Bronchial epithelial cell (primary cell): ENCODE measurements at regions not wholly inside any gene's neighbourhood (a gene's known extent, or its start where the extent isn't known, plus 50 kb on each side); places are given as distances from the start of the nearest gene placed in this dataset.

ENCODE experiments used
- DNase-seq: peaks from one replicate; pipeline ENCODE4 v3.0.0-alpha.2; 2010; ENCODE audit warnings: low read depth
- FAIRE-seq: peaks from 2 replicates; lab custom pipeline; 2011; peaks lifted over from hg19 to GRCh38; lab: Jason Lieb, UNC
- H3K27me3 ChIP-seq: 2 replicates; pipeline ENCODE4 v1.5.1; 2011; ENCODE audit warnings: low read length; ENCODE audit not compliant: control insufficient read depth, insufficient read depth
- H3K36me3 ChIP-seq: 2 replicates; pipeline ENCODE4 v1.5.1; 2011; ENCODE audit warnings: low read length; ENCODE audit not compliant: control insufficient read depth, insufficient read depth
- H3K4me3 ChIP-seq: 2 replicates; pipeline ENCODE4 v1.5.1; 2011; ENCODE audit warnings: mild to moderate bottlenecking, low read depth, low read length, control low read depth
- CTCF ChIP-seq: IDR thresholded peaks from 2 replicates; pipeline ENCODE4 v1.5.1; 2011; ENCODE audit warnings: mild to moderate bottlenecking, moderate library complexity, low read length, control low read depth, inconsistent platforms; ENCODE audit not compliant: insufficient read depth, severe bottlenecking

- Histone ChIP-seq H3K4me3 (no peak overlapping the region), H3K36me3 (no peaks in the 10 kb centered on the region), H3K27me3 (no peaks in the 10 kb centered on the region)
- no peak for FAIRE-seq
- no peak for DNase-seq
- no peak for TF ChIP-seq CTCF
Measured at GRCh38 chr12:97680751-97681150, 218.1 kb downstream of the RMST start.

GRCh38 chr12:97681612-97682504 is 219.3 kb downstream of the RMST start:
- no peak for TF ChIP-seq CTCF
- no peaks in the 10 kb centered on the region for H3K27me3 ChIP-seq
- H3K36me3 ChIP-seq, result no peaks in the 10 kb centered on the region
- FAIRE-seq (no peak), DNase-seq (no peak)
- H3K4me3 ChIP-seq, result no peak overlapping the region

GRCh38 chr12:97685360-97685759 is 222.8 kb downstream of the RMST start:
- Histone ChIP-seq H3K4me3 (no peak overlapping the region), H3K27me3 (no peaks in the 10 kb centered on the region), H3K36me3 (no peaks in the 10 kb centered on the region)
- no peak for TF ChIP-seq CTCF
- FAIRE-seq, result no peak
- DNase-seq, result no peak

DNA sequence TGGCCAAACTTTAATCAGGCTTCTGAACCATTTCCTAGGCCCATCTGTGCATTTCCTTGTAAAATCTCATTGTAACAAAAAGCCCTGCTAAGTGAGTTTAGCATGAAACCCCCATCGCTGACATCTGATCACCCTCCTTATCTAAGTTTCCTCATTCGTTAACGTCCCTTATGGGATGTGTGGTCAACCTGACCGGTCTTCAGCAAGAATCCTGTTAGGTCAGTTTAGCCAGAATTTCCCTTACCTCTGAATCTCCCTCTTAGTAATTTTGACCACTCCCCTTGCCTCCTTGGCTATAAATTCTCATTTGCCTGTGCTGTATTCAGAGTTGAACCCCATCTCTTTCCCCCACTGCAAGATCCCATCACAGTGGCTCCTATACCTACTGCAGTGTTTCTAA is 239.3 kb downstream of the RMST start:
- H3K4me3 ChIP-seq, result no peak overlapping the region
- TF ChIP-seq CTCF, result no peak
- H3K27me3 ChIP-seq, result no peaks in the 10 kb centered on the region
- FAIRE-seq, result no peak
- peak; percentile 7 for DNase-seq
- H3K36me3 ChIP-seq, result no peaks in the 10 kb centered on the region

DNA sequence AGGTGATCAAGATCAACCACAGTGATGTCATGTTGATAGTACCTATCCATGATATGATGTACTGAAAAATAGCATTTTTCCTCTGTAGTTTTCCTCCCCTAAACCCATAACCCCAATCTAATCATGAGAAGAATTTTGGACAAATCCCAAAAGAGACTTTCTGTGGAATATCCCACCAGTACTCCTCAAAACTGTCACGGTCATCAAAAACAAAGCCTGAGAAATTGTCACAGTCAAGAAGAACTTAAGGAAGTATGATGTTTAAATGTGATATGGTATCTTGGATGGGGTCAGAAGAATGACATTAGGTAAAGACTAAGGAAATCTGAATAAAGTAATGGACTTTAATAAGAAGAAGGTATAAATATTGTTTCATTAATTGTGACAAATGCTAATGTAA is 248.8 kb downstream of the RMST start:
- DNase-seq (no peak), FAIRE-seq (no peak)
- H3K27me3 ChIP-seq, result no peaks in the 10 kb centered on the region
- no peaks in the 10 kb centered on the region for H3K36me3 ChIP-seq
- TF ChIP-seq CTCF, result no peak
- no peak overlapping the region for H3K4me3 ChIP-seq
